ENCODE measurements at regions not wholly inside any gene's neighbourhood (a gene's known extent, or its start where the extent isn't known, plus 50 kb on each side); places are given as distances from the start of the nearest gene placed in this dataset.

- TF ChIP-seq CTCF (IDR thresholded peaks at IDR 0.05) (no peak), POLR2A (IDR thresholded peaks at IDR 0.05) (no peak)
Measured at GRCh38 chr1:214715126-214715525, 112.1 kb downstream of the CENPF start.

Measured in heart left ventricle (tissue), 13 donors.